Heart left ventricle (tissue), 16 donors: ENCODE measurements at regions not wholly inside any gene's neighbourhood (a gene's known extent, or its start where the extent isn't known, plus 50 kb on each side); places are given as distances from the start of the nearest gene placed in this dataset.

ENCODE experiments used
- ATAC-seq, 4 donors: fragments of 200-7000 bp; cut with Tn5 transposase; one replicate each; pipeline ENCODE4 v1.9.1; 2020 to 2022; ENCODE audit warnings: moderate library complexity in 4 of 4, mild to moderate bottlenecking in 3 of 4, moderate number of reproducible peaks in 1 of 4
- DNase-seq, 5 donors: peaks; one replicate each; pipeline ENCODE4 v3.0.0-alpha.2; 2020
- H3K27ac ChIP-seq, 12 donors: fragments of 200-600 bp; sonication (generic) in 4 of 12; one replicate each; pipeline versions ENCODE4 v1.5.0 to v1.8.0; 2016 to 2022; ENCODE audit warnings: mild to moderate bottlenecking in 2 of 12
- H3K27me3 ChIP-seq, 9 donors: fragments of 200-600 bp; sonication (generic) in 2 of 9; one replicate each; pipeline versions ENCODE4 v1.5.1 to v1.8.0; 2016 to 2022; ENCODE audit warnings: mild to moderate bottlenecking in 3 of 9
- H3K36me3 ChIP-seq, 9 donors: fragments of 200-600 bp; sonication (generic) in 2 of 9; one replicate each; pipeline versions ENCODE4 v1.5.0 to v1.8.0; 2018 to 2022; ENCODE audit warnings: mild to moderate bottlenecking in 2 of 9
- H3K4me1 ChIP-seq, 12 donors: fragments of 200-600 bp; sonication (generic) in 4 of 12; one replicate each; pipeline versions ENCODE4 v1.5.0 to v1.8.0; 2016 to 2022; ENCODE audit warnings: mild to moderate bottlenecking in 3 of 12
- H3K4me3 ChIP-seq, 12 donors: fragments of 200-600 bp; sonication (generic) in 4 of 12; one replicate each; pipeline versions ENCODE4 v1.5.0 to v1.8.0; 2017 to 2022; ENCODE audit warnings: mild to moderate bottlenecking in 9 of 12, moderate library complexity in 4 of 12
- H3K9me3 ChIP-seq, 12 donors: fragments of 200-600 bp; sonication (generic) in 4 of 12; one replicate each; pipeline versions ENCODE4 v1.5.0 to v1.8.0; 2016 to 2022; ENCODE audit warnings: mild to moderate bottlenecking in 1 of 12
- CTCF ChIP-seq, 12 donors: fragments of 200-600 bp; sonication (generic) in 4 of 12; IDR thresholded peaks; one replicate each; pipeline versions ENCODE4 v1.5.0 to v1.8.0; 2018 to 2022; ENCODE audit warnings: antibody characterized with exemption in 12 of 12, mild to moderate bottlenecking in 5 of 12
- POLR2A ChIP-seq, 2 donors: fragments of 450-650 bp; IDR thresholded peaks; one replicate each; pipeline ENCODE4 v1.6.1; 2017; ENCODE audit warnings: antibody characterized with exemption in 2 of 2, mild to moderate bottlenecking in 2 of 2, moderate library complexity in 2 of 2
- WGBS, 4 donors: extraction: QIAGEN DNeasy Blood & Tissue Kit in 2 of 4; methylation state at CpG; one replicate each; pipeline versions ENCODE4 v1.1.5 to v1.1.7; 2013 to 2018; 5-methylcytosine and 5-hydroxymethylcytosine counted together
- intact Hi-C, 10 donors: fragments of 100-400 bp; cut with DNase I; formaldehyde crosslinking; loops; one replicate each; pipeline versions ENCODE4 v1.11.1 to v1.14.2; 2022
- donor health status: ischemic (EF 13 %, LVEDD 7.1; RV severe dilation, severe dysfunction).
- donor health status: healthy with polysubstance abuse.
- donor health status: DM: no; HTN: yes; CAD: no.
- donor health status: DM: no; HTN: no; CAD: no.
- donor health status: ischemic (EF 25% LVEDD 6.9; RV normal size, moderate dysfunction).
- donor health status: ischemic (EF 25% LVEDD 5.7; RV mildly dilated, moderate dysfunction).
- donor health status: healthy.
- donor health status: DM: yes; HTN: yes; CAD: no.
- donor health status: ischemic (EF 35%, LVEDD 5.7; RV mildly dilated, moderate dysfunction).
- donor health status: nonischemic (EF 11% LVEDD 7.7; RV severe dilation, severe dysfunction).
- donor health status: DM: yes; HTN: yes; CAD: no.
- donor health status: PGD.
- donor health status: ischemic (EF 29% LVEDD 5.4; RV normal size, mild dysfunction).
- donor health status: nonischemic (EF 23%, LVEDD 6.1; RV moderate dilation, normal function).

GRCh38 chr9:86664603-86665002, 282.7 kb downstream of the GAS1 start:
- intact Hi-C loops: no loop called here
- 67 to 84% (median 76%) methylated on average over 7 of the region's 7 CpGs for WGBS, 4 donors
- H3K4me1 ChIP-seq: peaks cover 0 to 3% (median 0%) of the 10 kb centered on the region in 12 donors
- H3K9me3 ChIP-seq: peaks cover 0 to 1% (median 0%) of the 10 kb centered on the region in 12 donors
- no peak overlapping the region for H3K27ac ChIP-seq
- no peak for TF ChIP-seq CTCF (IDR thresholded peaks at IDR 0.05)
- no peak for TF ChIP-seq POLR2A (IDR thresholded peaks at IDR 0.05)
- DNase-seq (no peak), ATAC-seq (no peak)
- H3K4me3 ChIP-seq: no peak overlapping the region
- H3K27me3 ChIP-seq: peaks cover 0 to 6% (median 0%) of the 10 kb centered on the region in 9 donors
- H3K36me3 ChIP-seq: no peaks in the 10 kb centered on the region

- H3K27ac ChIP-seq: no peak overlapping the region
- no peaks in the 10 kb centered on the region for H3K36me3 ChIP-seq
- intact Hi-C loops: no loop called here
- H3K4me3 ChIP-seq: no peak overlapping the region
- 91 to 95% (median 93%) methylated on average over 2 of the region's 2 CpGs for WGBS, 4 donors
- no peak for DNase-seq
- TF ChIP-seq CTCF (IDR thresholded peaks at IDR 0.05) (no peak), POLR2A (IDR thresholded peaks at IDR 0.05) (no peak)
- H3K27me3 ChIP-seq: peaks cover 0 to 6% (median 0%) of the 10 kb centered on the region in 9 donors
- peaks cover 0 to 3% (median 0%) of the 10 kb centered on the region in 12 donors for H3K4me1 ChIP-seq
- no peak for ATAC-seq
- H3K9me3 ChIP-seq: no peaks in the 10 kb centered on the region
These were observed 283.4 kb downstream of the GAS1 start for GRCh38 chr9:86663905-86664304.

- H3K36me3 ChIP-seq: no peaks in the 10 kb centered on the region
- no peak overlapping the region for H3K4me3 ChIP-seq
- H3K27me3 ChIP-seq: peaks cover 0 to 6% (median 0%) of the 10 kb centered on the region in 9 donors
- H3K9me3 ChIP-seq: no peaks in the 10 kb centered on the region
- H3K27ac ChIP-seq: no peak overlapping the region
- intact Hi-C loops: no loop called here
- H3K4me1 ChIP-seq: peaks cover 0 to 3% (median 0%) of the 10 kb centered on the region in 12 donors
- no peak for DNase-seq
- 81 to 91% (median 85%) methylated on average over 2 of the region's 2 CpGs for WGBS, 4 donors
- TF ChIP-seq POLR2A (IDR thresholded peaks at IDR 0.05) (no peak), CTCF (IDR thresholded peaks at IDR 0.05) (no peak)
- no peak for ATAC-seq
These were observed 284.3 kb downstream of the GAS1 start for GRCh38 chr9:86662890-86663468.

GRCh38 chr9:86660146-86660943, 287.0 kb downstream of the GAS1 start:
- Histone ChIP-seq H3K27me3 (peaks cover 0 to 6% (median 0%) of the 10 kb centered on the region in 9 donors), H3K4me3 (no peak overlapping the region), H3K4me1 (peaks cover 0 to 3% (median 0%) of the 10 kb centered on the region in 12 donors), H3K27ac (no peak overlapping the region), H3K9me3 (no peaks in the 10 kb centered on the region), H3K36me3 (no peaks in the 10 kb centered on the region)
- DNase-seq: no peak
- ATAC-seq: no peak
- TF ChIP-seq CTCF (IDR thresholded peaks at IDR 0.05): no peak
- TF ChIP-seq POLR2A (IDR thresholded peaks at IDR 0.05): no peak
- intact Hi-C loops: no loop called here
- 53 to 63% (median 56%) methylated on average over 7 of the region's 7 CpGs for WGBS, 4 donors
